Stimulated activated CD4-positive, alpha-beta T cell treated with anti-CD3 and anti-CD28 coated beads, TNF-alpha, amount 100 ng/mL, for 1 hour (primary cell): ENCODE measurements at regions not wholly inside any gene's neighbourhood (a gene's known extent, or its start where the extent isn't known, plus 50 kb on each side); places are given as distances from the start of the nearest gene placed in this dataset.
"Not testable (repeated sequence)": the region's sequence is repeated elsewhere in the genome, so short reads cannot be mapped to it uniquely, and the experiment has no call there.

Experiments
- DNase-seq, 3 donors: peaks; one replicate each; pipeline ENCODE4 v3.0.0-alpha.2; 2020; ENCODE audit warnings: low read depth in 3 of 3, low spot score in 1 of 3

GRCh38 chr3:34106879-34107278, 308.4 kb downstream of the PDCD6IP start:
- DNase-seq, result no peak

- no peak for DNase-seq
These were observed 309.2 kb downstream of the PDCD6IP start for GRCh38 chr3:34107669-34108068.

- DNase-seq, result no peak
These were observed 310.6 kb downstream of the PDCD6IP start for GRCh38 chr3:34109021-34109420.

GRCh38 chr3:34109846-34110245, 311.4 kb downstream of the PDCD6IP start:
- DNase-seq, result no peak

- no peak for DNase-seq
These were observed 312.9 kb downstream of the PDCD6IP start for GRCh38 chr3:34111361-34111760.

- DNase-seq, result not testable (repeated sequence)
These were observed 313.8 kb downstream of the PDCD6IP start for GRCh38 chr3:34112261-34112660.

GRCh38 chr3:34131091-34131490, 332.7 kb downstream of the PDCD6IP start:
- no peak for DNase-seq

GRCh38 chr3:34132069-34132692, 333.8 kb downstream of the PDCD6IP start:
- no peak for DNase-seq

GRCh38 chr3:34139566-34139965, 341.1 kb downstream of the PDCD6IP start:
- DNase-seq, result no peak

GRCh38 chr3:34140616-34141015, 342.2 kb downstream of the PDCD6IP start:
- DNase-seq, result no peak

GRCh38 chr3:34141841-34142337, 343.5 kb downstream of the PDCD6IP start:
- DNase-seq, result no peak

- DNase-seq, result no peak
These were observed 347.4 kb downstream of the PDCD6IP start for GRCh38 chr3:34145796-34146195.

- DNase-seq, result no peak
These were observed 348.2 kb downstream of the PDCD6IP start for GRCh38 chr3:34146596-34146995.

GRCh38 chr3:34150992-34151391, 352.6 kb downstream of the PDCD6IP start:
- DNase-seq, result no peak

GRCh38 chr3:34152656-34153055, 354.2 kb downstream of the PDCD6IP start:
- DNase-seq, result no peak

GRCh38 chr3:34155108-34155507, 356.7 kb downstream of the PDCD6IP start:
- no peak for DNase-seq

GRCh38 chr3:34155666-34156065, 357.2 kb downstream of the PDCD6IP start:
- DNase-seq, result no peak

GRCh38 chr3:34157491-34157890, 359.1 kb downstream of the PDCD6IP start:
- DNase-seq, result no peak

- DNase-seq, result no peak
These were observed 361.4 kb downstream of the PDCD6IP start for GRCh38 chr3:34159613-34160420.

- not testable (repeated sequence) for DNase-seq
These were observed 371.2 kb downstream of the PDCD6IP start for GRCh38 chr3:34169636-34170035.

- DNase-seq, result no peak
These were observed 376.3 kb downstream of the PDCD6IP start for GRCh38 chr3:34174740-34175139.

- no peak for DNase-seq
These were observed 377.3 kb downstream of the PDCD6IP start for GRCh38 chr3:34175636-34176176.
